Chondrocyte (in vitro differentiated cells): ENCODE measurements at regions not wholly inside any gene's neighbourhood (a gene's known extent, or its start where the extent isn't known, plus 50 kb on each side); places are given as distances from the start of the nearest gene placed in this dataset.
"Not testable (repeated sequence)": the region's sequence is repeated elsewhere in the genome, so short reads cannot be mapped to it uniquely, and the experiment has no call there.

Source experiments
- DNase-seq: peaks from one replicate; pipeline ENCODE4 v3.0.0; 2021; ENCODE audit warnings: mixed read lengths, low spot score
- H3K27ac Mint-ChIP-seq: one replicate; pipeline ENCODE4 v1.8.0; 2021; ENCODE audit warnings: mild to moderate bottlenecking, moderate library complexity, mixed read lengths; ENCODE audit not compliant: unreplicated experiment
- H3K27me3 Mint-ChIP-seq: 2 replicates; pipeline ENCODE4 v1.8.0; 2021; ENCODE audit warnings: low read depth, mixed read lengths
- H3K36me3 Mint-ChIP-seq: 2 replicates; pipeline ENCODE4 v1.8.0; 2021; ENCODE audit warnings: low read depth, mixed read lengths
- H3K4me1 Mint-ChIP-seq: 2 replicates; pipeline ENCODE4 v1.8.0; 2021; ENCODE audit warnings: low read depth, mild to moderate bottlenecking, mixed read lengths
- H3K4me3 Mint-ChIP-seq: one replicate; pipeline ENCODE4 v1.8.0; 2021; ENCODE audit warnings: mild to moderate bottlenecking, moderate library complexity, mixed read lengths; ENCODE audit not compliant: unreplicated experiment
- H3K9me3 Mint-ChIP-seq: 2 replicates; pipeline ENCODE4 v1.8.0; 2021; ENCODE audit warnings: low read depth, mixed read lengths
- CTCF ChIP-seq: fragments of 200-600 bp; sonication (generic); IDR thresholded peaks from 2 replicates; pipeline ENCODE4 v1.5.0; 2021; ENCODE audit warnings: antibody characterized with exemption, mild to moderate bottlenecking, moderate library complexity

- no peak for TF ChIP-seq CTCF
- Mint-ChIP-seq H3K4me3 (no peak overlapping the region), H3K27ac (no peak overlapping the region)
Observed at GRCh38 chr16:29182501-29182900, 197.6 kb downstream of the LAT start.

DNA sequence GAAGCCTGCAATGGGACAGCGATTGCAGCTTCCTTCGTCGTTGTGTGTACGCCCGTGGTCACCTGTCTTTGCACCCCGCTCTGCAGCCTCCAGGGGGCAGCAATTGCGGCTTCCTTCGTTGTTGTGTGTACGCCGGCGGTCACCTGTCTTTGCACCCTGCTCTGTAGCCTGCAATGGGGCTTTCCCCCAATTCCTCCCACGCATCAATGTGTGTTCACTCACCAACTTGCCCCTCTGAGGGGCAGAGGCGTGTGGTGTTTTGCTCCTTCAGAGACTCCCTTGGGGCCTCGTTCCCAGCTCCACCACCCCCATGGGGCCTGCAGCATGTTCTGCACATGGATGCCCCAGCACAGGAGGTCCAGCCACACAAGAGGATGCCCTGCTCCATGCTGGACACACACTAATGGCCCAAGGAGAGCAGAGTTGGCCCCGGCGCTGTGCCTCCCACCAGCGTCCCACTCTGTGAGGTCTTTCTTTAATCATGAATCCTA, 197.1 kb downstream of the LAT start:
- H3K27me3 Mint-ChIP-seq, H3K27ac Mint-ChIP-seq, H3K36me3 Mint-ChIP-seq, H3K4me1 Mint-ChIP-seq, H3K4me3 Mint-ChIP-seq, H3K9me3 Mint-ChIP-seq: not testable (repeated sequence)
- DNase-seq = peak; percentile 58
- peak; percentile 31 for TF ChIP-seq CTCF

More at GRCh38 chr16:29182501-29182900, 197.6 kb downstream of the LAT start:
- DNase-seq = peak; percentile 78
- no peaks in the 10 kb centered on the region for H3K36me3 Mint-ChIP-seq
- H3K4me1 Mint-ChIP-seq = no peaks in the 10 kb centered on the region
- H3K9me3 Mint-ChIP-seq = no peaks in the 10 kb centered on the region
- no peaks in the 10 kb centered on the region for H3K27me3 Mint-ChIP-seq

GRCh38 chr16:29181254-29181780, 196.5 kb downstream of the LAT start:
- not testable (repeated sequence) for H3K9me3 Mint-ChIP-seq, H3K36me3 Mint-ChIP-seq, H3K27me3 Mint-ChIP-seq, H3K4me3 Mint-ChIP-seq, H3K27ac Mint-ChIP-seq, H3K4me1 Mint-ChIP-seq
- DNase-seq = peak; percentile 60

DNA sequence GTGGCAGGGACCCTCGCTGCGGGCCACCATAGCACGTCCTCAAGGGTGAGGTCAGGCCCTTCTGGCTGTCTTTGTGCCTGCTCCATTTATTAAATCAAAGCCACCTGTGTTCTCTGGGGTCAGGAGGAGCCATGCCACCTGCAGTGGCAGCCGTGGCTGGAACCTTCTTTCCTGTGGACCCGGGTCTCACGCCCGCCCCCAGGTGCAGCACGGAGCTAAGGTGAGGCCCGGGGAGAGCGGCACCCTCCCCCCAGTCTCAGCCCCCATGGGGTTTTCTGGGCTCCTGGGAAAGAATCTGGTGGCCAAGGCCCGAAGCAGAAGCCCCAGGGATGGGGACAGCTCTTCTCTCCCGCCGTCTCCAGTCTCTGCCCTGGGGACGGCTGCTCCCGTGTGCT, 195.4 kb downstream of the LAT start:
- not testable (repeated sequence) for H3K4me3 Mint-ChIP-seq, H3K9me3 Mint-ChIP-seq, H3K36me3 Mint-ChIP-seq, H3K4me1 Mint-ChIP-seq, H3K27me3 Mint-ChIP-seq, H3K27ac Mint-ChIP-seq
- peak; percentile 51 for DNase-seq

DNA sequence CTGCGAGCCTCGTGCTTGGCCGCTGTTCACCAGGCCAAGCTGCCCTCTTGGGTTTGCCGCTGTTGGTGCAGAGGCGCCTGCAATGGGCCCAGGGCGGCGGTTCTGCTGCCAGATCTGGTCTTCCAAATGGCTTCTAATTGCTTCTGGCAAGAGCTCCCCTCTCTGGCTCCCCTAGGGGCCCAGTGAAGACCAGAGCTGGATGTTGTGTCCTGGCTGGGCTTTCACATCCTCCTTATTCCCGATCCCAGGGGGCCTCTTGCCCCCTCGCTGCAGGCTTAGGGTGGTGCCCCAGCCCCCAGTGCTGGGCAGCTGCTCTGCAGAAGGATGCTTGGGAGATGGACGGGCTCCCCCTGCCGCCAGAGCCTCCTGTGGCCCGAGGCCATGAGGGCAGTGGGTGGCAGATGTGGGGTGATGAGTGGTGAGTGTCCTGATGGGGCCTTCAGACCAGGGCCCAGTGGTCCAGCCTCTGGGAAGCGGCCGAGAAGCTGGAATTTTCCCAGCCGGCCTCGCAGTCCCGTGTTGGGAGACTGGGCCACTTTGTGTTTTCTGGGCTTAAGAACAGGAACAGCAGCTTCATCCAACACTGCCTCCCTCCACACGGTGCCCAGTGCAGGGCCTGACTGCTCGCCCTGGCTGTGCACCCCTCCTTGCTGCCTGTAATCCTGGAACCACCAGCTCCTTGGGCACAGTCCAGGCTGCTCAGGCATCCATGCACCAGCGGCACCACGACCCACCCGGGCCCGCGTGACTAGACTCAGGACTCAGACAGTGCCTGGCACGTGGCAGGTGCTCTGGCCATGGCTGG, 194.8 kb downstream of the LAT start:
- not testable (repeated sequence) for H3K36me3 Mint-ChIP-seq, H3K27ac Mint-ChIP-seq, H3K27me3 Mint-ChIP-seq, H3K9me3 Mint-ChIP-seq, H3K4me3 Mint-ChIP-seq, H3K4me1 Mint-ChIP-seq
- DNase-seq = peak; percentile 78
- TF ChIP-seq CTCF = peak; percentile 13

DNA sequence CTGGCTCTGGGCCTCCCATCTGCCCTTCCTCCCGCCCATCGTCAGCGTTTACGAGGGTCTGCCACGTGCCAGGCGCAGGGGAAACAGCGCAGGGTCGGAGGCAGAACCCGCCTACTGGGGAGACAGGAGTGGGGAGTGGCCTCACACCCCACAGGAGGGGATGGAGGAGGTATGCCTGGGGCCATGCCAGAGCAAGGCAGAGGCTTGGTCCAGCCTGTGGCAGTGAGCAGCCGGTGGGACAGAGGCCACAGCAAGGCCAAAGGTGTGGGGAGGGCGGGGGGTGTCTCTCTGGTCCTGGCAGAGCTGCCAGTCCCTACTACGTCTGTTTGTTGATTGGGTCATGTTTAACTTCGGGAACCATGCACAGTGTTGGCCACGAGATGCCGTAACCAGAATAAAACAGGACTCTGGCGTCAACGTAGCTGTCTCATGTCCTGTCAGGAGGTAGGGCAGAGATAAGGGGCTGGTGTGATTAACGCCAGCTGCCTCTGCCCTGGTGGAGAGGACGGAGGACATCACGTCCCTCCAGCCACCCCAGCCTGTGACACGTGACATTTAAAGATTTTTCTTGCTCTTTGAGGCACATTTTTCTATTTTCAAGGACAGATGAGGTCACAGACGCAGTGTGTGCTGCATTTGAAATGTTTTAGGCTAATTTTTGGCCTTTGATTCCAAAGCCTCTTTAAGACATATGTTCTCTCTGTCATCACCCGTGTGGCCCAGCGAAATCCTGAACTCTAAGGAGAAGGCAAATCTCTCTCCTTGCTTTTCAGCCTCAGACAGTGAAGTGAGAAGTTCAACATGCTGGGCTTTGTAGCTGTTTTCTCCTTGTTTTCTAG, 193.3 kb downstream of the LAT start:
- not testable (repeated sequence) for H3K27ac Mint-ChIP-seq, H3K36me3 Mint-ChIP-seq, H3K9me3 Mint-ChIP-seq, H3K27me3 Mint-ChIP-seq, H3K4me1 Mint-ChIP-seq, H3K4me3 Mint-ChIP-seq
- peak; percentile 68 for DNase-seq

- H3K4me3 Mint-ChIP-seq, H3K27me3 Mint-ChIP-seq, H3K9me3 Mint-ChIP-seq, H3K27ac Mint-ChIP-seq, H3K36me3 Mint-ChIP-seq, H3K4me1 Mint-ChIP-seq: not testable (repeated sequence)
- DNase-seq = peak; percentile 66
Observed at GRCh38 chr16:29177203-29177887, 192.5 kb downstream of the LAT start.

- not testable (repeated sequence) for H3K9me3 Mint-ChIP-seq, H3K27ac Mint-ChIP-seq, H3K4me3 Mint-ChIP-seq, H3K4me1 Mint-ChIP-seq, H3K27me3 Mint-ChIP-seq, H3K36me3 Mint-ChIP-seq
- DNase-seq = peak; percentile 33
Observed at GRCh38 chr16:29176822-29177202, 192.0 kb downstream of the LAT start.

- not testable (repeated sequence) for H3K4me1 Mint-ChIP-seq, H3K9me3 Mint-ChIP-seq, H3K27me3 Mint-ChIP-seq, DNase-seq, H3K36me3 Mint-ChIP-seq, H3K27ac Mint-ChIP-seq, H3K4me3 Mint-ChIP-seq
Observed at GRCh38 chr16:29176154-29176470, 191.3 kb downstream of the LAT start.
